Kidney glomerular epithelial cell (primary cell): ENCODE measurements at regions not wholly inside any gene's neighbourhood (a gene's known extent, or its start where the extent isn't known, plus 50 kb on each side); places are given as distances from the start of the nearest gene placed in this dataset.
"Not testable (repeated sequence)": the region's sequence is repeated elsewhere in the genome, so short reads cannot be mapped to it uniquely, and the experiment has no call there.

Source experiments
- DNase-seq: peaks from one replicate; lab custom pipeline; 2025; lab: John Stamatoyannopoulos, UW

DNA sequence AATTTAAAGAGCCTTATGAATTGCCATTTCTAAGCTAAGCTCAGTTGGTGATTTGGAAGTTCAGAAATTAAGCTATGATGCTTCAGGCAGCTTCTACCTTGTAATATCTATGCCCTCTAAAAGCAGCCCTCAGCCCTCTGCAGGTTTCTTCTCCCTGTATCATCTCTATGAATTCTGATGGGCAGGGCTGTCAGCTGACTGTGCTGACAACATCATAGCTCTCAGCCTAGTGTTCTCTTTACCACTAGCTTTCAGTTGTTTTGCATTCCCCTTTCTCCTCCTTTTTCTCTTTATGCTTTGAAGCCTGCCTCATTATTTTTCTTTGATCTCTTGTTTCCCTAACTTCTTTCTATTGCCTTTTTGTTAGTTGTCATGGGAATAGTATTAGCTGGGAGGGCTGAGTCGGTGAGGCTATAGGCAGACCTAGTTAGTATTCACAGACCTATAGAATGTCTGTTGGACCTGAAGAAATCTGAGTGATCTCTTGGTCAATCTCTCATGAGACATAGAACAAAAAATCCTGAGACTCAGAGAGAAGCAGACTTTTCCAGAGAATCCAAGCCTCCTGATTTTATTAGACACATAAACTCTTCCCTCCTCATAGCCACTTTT lies 535.4 kb downstream of the RAB38 start:
- no peak for DNase-seq

DNA sequence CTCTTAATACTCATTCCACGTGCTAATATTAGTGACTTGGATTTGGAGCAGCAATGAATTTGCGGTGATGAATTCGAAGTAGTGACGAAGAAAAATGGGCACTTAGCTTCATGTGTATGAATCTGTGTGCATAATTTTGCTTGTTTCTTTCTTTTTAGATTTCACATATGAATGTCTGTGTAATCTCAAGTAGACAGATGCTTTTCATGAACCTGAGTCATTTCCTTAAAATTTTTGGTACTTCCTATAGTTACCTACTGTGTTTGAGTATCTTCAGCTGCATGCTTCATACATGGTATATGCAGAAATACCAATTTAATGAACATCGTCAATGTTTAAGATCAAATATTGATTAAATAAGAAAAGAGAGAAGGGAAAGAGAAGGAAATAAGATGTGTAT lies 540.2 kb downstream of the RAB38 start:
- no peak for DNase-seq

DNA sequence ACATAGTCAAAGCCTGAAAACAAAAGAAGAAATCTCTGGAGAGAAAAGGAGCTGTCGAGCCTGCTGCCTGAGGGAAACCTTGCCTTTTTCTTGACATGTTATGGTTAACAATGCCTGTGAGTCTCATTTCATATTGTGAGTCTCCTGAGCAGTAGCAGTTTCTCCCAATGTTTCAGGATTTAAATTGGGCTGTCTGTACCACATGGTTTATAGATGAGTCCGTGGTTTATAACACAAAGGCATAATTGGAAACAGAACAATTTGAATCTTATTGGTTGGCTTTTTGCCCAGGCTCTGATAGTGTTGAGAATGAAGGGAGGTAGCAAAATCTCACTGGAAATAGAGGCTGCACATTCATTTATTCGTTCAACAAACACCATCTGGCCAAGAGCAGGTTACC lies 540.9 kb downstream of the RAB38 start:
- DNase-seq: no peak

DNA sequence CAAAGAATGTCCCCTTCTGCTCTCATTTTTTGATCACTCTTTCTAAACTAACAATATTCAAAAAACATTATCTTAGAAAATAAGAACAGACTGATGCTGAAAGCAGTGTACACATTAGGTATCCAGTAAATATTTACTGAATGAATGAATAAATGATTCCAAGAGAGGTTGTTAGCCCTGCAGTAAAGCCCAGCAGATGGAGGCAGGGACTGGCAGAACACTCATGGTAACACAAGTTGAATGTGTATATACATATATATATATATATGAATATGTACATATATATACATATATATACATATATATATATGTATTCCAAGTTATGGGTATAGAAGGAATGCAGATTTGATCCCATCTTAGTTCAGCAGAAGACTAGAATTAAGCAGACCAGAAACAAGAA lies 546.3 kb downstream of the RAB38 start:
- no peak for DNase-seq

DNA sequence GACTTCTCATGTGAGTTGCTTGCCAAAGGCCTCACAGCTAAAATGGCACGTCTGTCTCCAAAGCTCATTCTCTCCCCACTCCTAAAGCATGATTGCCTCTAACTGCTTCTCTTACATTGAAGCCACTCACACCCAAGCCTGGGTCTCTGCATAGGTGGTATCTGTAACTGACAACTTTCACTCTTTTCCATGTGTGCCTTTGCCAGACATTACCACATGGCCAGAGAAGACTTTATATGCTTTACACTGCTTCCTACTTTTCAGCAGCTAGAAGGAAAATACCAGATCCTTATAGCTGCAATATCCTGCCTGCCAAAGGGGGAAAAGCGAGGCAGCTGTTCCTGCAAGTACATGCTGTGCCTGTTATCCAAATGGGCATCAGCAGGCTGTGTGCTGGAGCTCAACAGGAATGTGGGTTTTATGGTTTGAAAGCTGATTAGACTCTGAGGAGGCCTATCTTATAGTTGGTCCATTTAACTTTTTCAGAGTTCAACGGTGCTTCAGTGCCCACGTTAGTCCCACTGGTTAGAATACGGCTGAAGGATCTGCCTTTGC lies 547.1 kb downstream of the RAB38 start:
- DNase-seq: no peak

DNA sequence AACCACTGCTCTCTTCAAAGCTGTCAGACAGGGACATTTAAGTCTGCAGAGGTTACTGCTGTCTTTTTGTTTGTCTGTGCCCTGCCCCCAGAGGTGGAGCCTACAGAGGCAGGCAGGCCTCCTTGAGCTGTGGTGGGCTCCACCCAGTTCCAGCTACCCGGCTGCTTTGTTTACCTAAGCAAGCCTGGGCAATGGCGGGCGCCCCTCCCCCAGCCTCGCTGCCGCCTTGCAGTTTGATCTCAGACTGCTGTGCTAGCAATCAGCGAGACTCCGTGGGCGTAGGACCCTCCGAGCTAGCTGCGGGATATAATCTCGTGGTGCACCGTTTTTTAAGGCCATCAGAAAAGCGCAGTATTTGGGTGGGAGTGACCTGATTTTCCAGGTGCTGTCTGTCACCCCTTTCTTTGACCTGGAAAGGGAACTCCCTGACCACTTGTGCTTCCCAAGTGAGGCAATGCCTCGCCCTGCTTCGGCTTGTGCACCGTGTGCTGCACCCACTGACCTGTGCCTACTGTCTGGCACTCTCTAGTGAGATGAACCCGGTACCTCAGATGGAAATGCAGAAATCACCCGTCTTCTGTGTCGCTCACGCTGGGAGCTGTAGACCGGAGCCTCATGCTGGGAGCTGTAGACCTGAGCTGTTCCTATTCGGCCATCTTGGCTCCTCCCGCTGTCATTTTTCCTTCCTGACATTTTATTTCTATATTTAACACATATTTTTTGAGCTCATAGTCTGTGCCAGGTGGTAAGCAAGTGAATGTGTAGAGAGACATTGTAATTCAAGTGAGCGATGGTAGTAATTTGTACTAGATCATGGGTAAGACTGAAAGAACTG lies 551.5 kb downstream of the RAB38 start:
- DNase-seq: not testable (repeated sequence)

DNA sequence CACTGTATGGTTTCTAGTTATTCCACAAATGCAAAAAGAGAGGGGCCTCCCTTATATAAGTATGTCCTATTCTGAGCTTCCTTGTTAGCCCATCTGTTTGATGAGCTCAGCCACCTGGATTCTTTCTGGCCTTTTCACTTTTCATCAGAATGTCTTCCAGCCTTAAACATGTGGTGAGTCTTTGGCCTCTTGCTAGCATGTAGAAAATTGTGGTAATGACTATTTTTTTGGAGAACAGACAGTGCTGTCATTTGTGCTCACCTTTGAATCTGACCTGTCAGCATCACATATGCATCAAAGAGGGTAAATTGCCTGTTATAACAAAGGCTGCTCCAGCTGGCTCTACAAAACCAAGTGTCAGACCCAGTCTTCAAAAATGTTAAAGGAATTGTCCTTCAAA lies 558.7 kb downstream of the RAB38 start:
- DNase-seq: no peak

DNA sequence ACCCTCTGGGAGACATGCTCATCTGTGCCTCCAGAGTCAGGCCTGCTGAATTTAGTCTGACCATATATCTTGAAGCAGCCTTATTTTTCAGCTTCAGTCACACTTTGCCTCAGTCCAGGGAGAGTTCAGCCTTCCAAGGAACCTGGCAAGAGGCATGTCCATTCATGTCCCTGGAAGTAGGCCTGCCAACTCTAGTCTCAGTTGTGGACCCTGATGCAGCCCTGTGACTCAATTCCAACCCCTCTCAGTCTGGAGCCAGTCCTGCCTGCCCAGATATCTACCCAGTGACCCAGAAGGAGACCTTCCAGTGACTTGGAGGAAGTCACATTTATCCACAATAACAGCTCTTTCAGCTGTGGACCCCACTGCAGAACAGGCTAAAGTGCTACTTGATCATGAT lies 566.6 kb downstream of the TMEM135 start:
- no peak for DNase-seq

DNA sequence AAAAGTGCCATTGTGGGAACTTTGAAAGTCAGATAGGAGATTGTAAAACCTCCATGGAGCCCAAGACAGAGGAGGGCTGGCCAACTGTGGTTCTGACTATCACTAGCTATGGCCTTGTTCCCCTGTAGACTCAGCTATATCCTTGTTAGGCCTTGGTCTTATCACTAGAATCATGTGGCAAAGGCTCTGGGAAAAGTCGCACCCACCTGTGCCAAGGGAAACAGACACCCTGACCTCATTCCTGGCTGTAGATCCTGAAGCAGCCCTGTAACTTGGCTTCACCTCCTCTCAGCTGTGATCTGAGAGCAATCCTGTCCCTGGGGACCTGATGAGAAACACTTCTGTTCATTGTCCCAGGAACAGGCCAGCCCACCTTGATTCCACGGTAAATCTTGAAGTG lies 566.2 kb downstream of the TMEM135 start:
- no peak for DNase-seq

DNA sequence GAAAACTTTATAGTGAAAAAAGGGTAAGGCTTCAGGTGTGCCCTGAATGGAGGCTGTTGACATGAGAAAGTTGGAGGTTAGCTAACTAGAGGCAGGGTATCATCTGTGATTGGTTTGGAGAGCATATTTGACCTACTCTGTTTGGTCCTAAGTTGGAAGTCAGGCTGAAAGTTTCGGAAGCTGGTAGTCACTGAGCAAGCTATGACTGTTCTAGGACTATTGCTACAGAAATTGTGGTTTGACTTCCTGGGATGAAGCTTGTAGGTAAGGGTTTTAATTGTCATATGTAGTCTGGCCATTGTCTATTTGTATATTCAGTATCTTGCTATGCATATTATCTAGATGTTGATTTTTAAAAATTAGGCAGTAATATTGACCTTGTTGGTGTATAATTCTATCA lies 565.0 kb downstream of the TMEM135 start:
- no peak for DNase-seq

DNA sequence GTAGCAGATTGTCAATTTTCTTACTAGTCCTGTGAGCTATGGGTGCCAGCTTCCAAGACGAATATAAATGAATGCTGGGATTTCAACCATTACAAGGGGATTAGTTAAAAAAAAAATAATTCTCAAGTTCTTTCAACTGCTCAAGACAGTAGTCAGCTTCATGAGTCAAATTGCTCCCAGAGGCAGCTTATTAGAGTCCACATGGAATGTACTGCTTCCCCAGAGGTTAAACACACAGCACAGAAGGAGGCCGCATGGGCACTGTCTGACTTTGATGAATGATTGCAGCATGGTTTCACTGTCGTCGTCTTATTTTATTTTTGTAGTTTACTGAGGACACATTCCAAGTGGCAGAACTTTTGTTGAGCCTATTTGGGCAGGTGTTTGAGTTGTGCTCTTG lies 563.2 kb downstream of the TMEM135 start:
- no peak for DNase-seq

DNA sequence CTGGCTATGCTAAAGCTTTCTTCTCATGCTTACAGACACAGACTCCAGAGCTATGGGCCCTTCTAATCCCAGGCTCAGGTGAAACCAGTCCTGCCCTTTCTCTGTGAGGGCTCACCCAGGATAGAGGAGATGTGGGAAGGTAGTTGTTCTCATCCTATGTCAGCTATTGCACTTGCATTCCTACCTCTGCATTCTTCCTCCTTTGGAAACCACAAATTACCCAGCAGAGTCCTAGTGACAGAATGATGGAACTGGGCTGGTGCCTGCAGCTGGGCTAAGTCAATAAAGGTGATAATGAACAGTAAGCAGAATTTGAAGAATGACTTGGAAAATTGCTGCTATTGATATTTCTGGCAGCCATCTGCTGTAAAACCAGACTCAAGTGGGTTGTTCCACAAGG lies 560.0 kb downstream of the TMEM135 start:
- DNase-seq: no peak

DNA sequence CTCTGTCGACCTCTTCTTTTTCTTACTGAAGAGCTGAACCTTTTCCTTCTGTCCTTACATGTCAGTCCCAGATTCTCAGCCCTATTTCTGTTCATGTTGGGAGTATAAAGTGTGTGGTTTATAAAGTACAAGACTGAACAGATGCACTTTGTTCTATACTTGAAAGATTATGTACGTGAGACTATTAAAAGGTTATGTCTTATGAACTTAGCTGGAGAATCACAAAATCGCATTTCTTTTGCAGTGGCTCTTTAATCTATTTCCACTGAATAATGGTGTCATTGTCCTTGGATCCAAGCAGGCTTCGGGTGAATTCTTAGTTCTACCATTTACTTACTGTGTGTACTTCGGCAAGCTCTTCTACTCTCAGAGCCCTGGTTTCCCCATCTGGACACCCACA lies 558.4 kb downstream of the TMEM135 start:
- no peak for DNase-seq

DNA sequence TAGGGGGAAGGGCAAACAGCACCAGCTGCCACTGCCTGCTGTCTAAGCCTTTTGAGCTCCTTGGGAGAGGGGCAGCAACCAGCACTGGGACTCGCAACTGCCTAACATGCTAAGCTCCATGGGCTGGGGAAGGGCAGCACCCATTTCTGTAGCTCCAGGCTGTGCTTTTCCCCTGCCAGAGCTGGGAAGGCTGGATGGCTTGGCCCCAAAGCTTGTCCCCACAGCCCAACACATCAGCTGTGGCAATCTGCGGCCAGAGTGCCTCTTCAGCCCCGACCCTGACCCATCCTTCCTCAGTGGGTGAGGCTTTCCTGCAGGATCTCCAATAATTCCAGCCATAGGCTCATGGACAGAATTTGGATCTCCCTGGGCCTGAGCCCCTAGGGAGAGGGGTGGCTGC lies 551.3 kb downstream of the TMEM135 start:
- DNase-seq: no peak

DNA sequence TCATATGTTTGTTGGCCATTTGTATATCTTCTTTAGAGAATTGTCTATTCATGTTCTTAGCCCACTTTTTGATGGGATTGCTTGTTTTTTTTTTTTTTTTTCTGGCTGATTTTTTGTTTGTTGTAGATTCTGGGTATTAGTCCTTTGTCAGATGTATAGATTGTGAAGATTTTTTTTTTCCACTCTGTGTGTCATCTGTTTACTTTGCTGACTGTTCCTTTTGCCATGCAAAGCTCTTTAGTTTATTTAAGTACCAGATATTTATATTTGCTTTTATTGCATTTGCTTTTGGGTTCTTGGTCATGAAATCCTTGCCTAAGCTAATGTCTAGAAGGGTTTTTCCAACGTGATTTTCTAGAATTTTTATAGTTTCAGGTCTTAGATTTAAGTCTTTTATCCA lies 547.9 kb downstream of the TMEM135 start:
- DNase-seq: not testable (repeated sequence)

DNA sequence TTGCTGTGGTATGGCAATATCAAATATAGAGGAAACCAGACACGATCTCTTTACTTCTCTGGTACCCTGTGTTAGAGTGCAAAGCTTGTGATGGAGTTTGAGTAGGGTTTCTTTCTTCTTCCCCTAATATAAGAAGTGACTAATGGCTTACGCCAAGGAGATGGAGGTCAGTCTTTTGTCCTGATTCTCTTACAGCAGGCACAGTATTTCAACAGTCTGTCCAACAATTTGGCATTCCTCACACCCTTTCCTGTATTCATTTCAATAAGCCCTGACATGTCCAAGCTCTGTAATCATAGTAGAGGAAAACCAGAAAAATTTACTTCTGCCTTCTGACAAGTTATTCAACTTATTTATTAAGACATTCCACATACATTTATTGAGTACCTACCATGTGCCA lies 546.2 kb downstream of the TMEM135 start:
- DNase-seq: no peak

DNA sequence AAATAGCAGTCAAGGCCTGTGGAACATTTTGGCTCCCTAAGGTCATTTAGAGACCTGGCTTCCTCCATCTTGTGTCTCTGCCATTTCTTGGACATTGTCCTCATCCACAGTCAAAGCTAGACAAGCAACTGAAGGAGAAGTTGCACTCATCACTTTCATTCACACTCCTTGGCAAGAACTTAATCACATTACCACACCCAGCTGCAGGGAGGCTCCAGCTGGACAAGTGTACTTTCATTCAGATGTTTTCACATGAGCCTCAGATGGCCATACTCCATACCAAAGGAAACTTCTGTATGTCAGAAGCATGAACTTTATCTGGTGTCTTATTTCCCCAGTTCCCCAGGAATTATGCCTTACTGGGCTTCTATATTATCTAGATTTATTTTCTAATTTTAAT lies 537.4 kb downstream of the TMEM135 start:
- no peak for DNase-seq

DNA sequence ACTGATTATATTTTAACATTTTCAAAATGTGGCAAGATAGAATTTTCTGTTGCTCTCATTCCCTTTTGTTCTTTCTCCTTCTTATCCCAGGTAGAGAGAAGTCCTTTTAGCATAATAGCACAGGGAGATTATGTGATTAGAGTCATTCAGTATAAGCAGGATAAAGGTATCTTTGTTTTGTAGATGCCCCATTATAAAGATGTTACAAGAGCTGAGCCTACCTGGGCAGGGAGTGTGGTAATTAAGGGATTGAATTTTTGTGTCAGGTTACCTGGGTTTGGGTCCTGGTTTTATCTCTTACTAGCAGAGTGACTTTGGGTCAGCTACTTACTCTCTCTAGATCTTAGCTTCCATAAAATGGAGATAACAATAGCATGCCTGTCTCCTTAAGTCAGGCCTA lies 536.5 kb downstream of the TMEM135 start:
- DNase-seq: no peak

DNA sequence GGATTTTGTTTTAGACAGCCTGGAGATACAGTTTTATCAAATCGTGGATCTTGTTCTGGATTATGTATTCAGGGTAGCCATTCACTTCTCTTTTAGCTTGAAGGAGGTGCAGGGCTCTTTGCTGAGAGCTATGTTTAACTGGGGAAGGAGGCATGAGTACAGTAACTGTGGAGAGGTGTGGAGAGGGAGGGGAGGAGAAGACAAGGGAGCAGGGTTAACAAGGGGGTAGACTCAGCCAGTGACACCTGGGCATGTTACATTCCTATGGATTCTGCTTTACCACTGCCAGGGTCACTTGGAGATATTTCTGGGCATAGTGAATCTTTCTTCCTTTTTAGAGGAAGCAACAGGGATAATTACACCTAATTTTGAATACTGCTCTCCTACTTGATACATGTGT lies 536.0 kb downstream of the TMEM135 start:
- no peak for DNase-seq

DNA sequence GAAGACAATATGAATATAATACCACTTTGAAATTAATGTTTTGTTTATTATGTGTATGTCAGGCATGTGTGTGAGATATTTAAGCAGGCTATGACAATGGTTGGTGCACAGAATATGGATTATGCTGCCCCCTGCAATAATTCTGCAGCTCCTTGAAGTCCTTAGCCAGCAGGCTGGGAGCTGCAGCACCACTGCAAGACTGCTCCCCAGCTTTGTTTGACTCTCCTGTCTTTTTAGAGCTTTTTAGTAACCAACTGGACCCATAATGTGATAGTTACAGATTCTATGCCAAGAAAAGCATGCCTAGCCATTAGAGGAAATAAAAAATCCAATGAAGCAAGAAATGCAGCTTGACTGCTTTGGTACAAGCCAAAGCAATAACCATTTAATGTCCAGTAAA lies 535.1 kb downstream of the TMEM135 start:
- no peak for DNase-seq

DNA sequence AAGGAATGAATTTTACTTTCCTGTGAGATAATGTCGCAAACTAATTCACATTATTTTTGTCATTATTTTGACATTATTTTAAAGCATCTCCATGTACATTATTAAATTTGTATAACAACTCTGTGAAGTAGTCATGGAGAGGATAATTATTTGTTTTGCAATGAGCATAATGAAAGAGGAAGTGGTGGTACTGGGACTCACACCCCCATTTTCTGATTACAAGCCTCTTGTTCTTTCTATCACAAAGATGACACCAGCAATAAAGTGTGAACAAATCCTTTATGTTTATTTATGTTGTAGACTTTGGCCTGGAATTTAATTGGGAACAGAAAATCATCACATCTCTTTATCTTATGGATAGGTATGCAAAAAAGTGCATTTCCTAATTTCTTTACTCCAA lies 522.6 kb downstream of the TMEM135 start:
- no peak for DNase-seq

DNA sequence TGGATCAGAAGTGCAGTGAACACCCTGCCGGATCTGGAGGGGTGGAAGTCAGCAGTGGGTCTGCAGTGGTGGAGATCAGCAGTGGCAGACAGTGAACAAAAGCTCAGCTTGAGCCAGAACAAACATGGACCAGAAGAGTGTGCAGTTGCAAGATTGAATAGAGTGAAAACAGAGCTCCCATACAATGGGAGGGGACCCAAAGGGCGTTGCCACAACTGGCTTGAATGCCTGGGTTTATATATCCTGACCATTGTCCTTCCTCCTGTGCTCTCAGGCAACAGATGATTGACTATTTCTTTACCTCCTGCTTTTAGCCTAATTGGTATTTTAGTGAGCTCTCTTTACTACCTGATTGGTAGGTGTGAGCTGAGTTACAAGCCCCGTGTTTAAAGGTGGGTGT lies 522.1 kb downstream of the TMEM135 start:
- not testable (repeated sequence) for DNase-seq

DNA sequence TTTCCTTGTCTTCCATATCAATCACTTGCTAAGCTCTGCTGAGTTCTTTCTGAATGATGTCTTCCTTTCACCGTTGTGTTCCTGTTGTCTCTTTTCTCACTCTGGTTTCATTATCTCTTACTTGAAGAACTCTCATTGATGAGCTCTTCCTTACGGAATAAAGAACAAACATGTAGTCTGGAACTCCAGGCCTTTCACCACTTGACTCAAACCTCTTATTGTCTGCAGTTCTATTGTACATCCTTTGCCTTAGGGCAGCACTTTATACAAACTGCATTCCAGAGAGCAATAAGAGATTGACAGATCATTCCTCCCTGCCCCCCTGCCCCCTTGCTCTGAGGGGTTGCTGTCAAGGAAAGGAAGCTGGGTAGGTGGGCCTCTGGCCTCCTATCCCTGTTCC lies 517.4 kb downstream of the TMEM135 start:
- DNase-seq: no peak

DNA sequence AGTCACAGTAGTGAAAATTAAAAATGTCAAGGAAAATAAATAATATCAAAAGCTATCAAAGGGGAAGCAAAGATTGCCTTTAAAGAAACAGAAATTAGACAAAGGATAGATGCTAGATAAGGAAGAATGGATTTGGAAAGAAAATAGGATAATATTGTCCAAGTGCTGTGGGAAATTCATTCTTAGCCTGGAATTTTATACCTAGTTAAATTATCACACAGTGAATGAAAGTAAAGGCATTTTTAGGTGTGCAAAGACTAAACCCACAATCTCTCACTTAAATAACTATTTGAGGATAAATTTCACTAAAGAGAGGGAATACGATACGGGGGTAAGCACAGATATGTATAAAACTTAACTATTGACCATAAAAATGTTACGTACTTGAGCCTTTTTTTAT lies 511.1 kb downstream of the TMEM135 start:
- DNase-seq: no peak
